GM21528 (cell line): ENCODE measurements at regions not wholly inside any gene's neighbourhood (a gene's known extent, or its start where the extent isn't known, plus 50 kb on each side); places are given as distances from the start of the nearest gene placed in this dataset.

Source experiments
- ATAC-seq: cut with Tn5 transposase; IDR thresholded peaks from one replicate; pipeline ENCODE4 v1.9.1; 2021; ENCODE audit warnings: mild to moderate bottlenecking, moderate library complexity; ENCODE audit not compliant: unreplicated experiment, low FRiP score

GRCh38 chr5:18023986-18024385 is 389.7 kb downstream of the TAF11L14 start:
- ATAC-seq, result no peak

- ATAC-seq, result no peak
Observed at GRCh38 chr5:18024542-18024941, 390.3 kb downstream of the TAF11L14 start.

- no peak for ATAC-seq
Observed at GRCh38 chr5:18027241-18027867, 393.1 kb downstream of the TAF11L14 start.

GRCh38 chr5:18028036-18028435 is 393.8 kb downstream of the TAF11L14 start:
- ATAC-seq, result no peak

- ATAC-seq, result no peak
Observed at GRCh38 chr5:18032744-18033143, 398.5 kb downstream of the TAF11L14 start.

- ATAC-seq, result no peak
Observed at GRCh38 chr5:18036531-18036930, 402.3 kb downstream of the TAF11L14 start.

GRCh38 chr5:18037718-18038117 is 403.5 kb downstream of the TAF11L14 start:
- no peak for ATAC-seq

- no peak for ATAC-seq
Observed at GRCh38 chr5:18043344-18043743, 409.1 kb downstream of the TAF11L14 start.

- no peak for ATAC-seq
Observed at GRCh38 chr5:18048449-18048848, 414.2 kb downstream of the TAF11L14 start.

GRCh38 chr5:18050345-18050744 is 416.1 kb downstream of the TAF11L14 start:
- ATAC-seq, result no peak

GRCh38 chr5:18050776-18051175 is 416.5 kb downstream of the TAF11L14 start:
- ATAC-seq, result no peak

- ATAC-seq, result no peak
Observed at GRCh38 chr5:18051953-18052352, 417.7 kb downstream of the TAF11L14 start.

- no peak for ATAC-seq
Observed at GRCh38 chr5:18052569-18052968, 418.3 kb downstream of the TAF11L14 start.

- ATAC-seq, result no peak
Observed at GRCh38 chr5:18057725-18058124, 423.5 kb downstream of the TAF11L14 start.

- ATAC-seq, result no peak
Observed at GRCh38 chr5:18067615-18068014, 433.4 kb downstream of the TAF11L14 start.

- no peak for ATAC-seq
Observed at GRCh38 chr5:18068826-18069225, 434.6 kb downstream of the TAF11L14 start.

- ATAC-seq, result no peak
Observed at GRCh38 chr5:18069790-18070189, 435.5 kb downstream of the TAF11L14 start.

- ATAC-seq, result no peak
Observed at GRCh38 chr5:18072600-18072999, 438.3 kb downstream of the TAF11L14 start.

GRCh38 chr5:18074961-18075360 is 440.7 kb downstream of the TAF11L14 start:
- no peak for ATAC-seq

GRCh38 chr5:18078157-18078556 is 443.9 kb downstream of the TAF11L14 start:
- no peak for ATAC-seq

- ATAC-seq, result no peak
Observed at GRCh38 chr5:18079831-18080230, 445.6 kb downstream of the TAF11L14 start.

GRCh38 chr5:18088020-18088579 is 453.8 kb downstream of the TAF11L14 start:
- ATAC-seq, result no peak

- ATAC-seq, result no peak
Observed at GRCh38 chr5:18090177-18090576, 455.9 kb downstream of the TAF11L14 start.
